A673 (cell line): ENCODE measurements at regions not wholly inside any gene's neighbourhood (a gene's known extent, or its start where the extent isn't known, plus 50 kb on each side); places are given as distances from the start of the nearest gene placed in this dataset.

Experiments
- BruUV-seq: library from RNA; stranded (reverse); fragments of 400-500 nt; replicated peaks from 2 replicates; lab custom pipeline; 2021; lab: Mats Ljungman, UMichigan
- CTCF ChIA-PET: fragments of 300-600 bp; sonication (Branson Sonifier 250); formaldehyde crosslinking; loops from one replicate; lab custom pipeline; 2022; ENCODE audit warnings: antibody characterized with exemption; lab: Charles Lee
- POLR2A ChIA-PET: fragments of 300-600 bp; sonication (Branson Sonifier 250); formaldehyde crosslinking; loops from one replicate; lab custom pipeline; 2022; ENCODE audit warnings: antibody characterized with exemption; ENCODE audit not compliant: low non-redundant PET; lab: Charles Lee
- DNase-seq: peaks from one replicate; pipeline ENCODE4 v3.0.0-alpha.2; 2015; ENCODE audit warnings: low spot score
- H3K27ac ChIP-seq: fragments of 200-600 bp; sonication (generic); 2 replicates; pipeline ENCODE4 v1.5.1; 2016; ENCODE audit warnings: mixed run types, low read depth, mild to moderate bottlenecking, mixed read lengths, antibody characterized with exemption, low read length; ENCODE audit not compliant: poor library complexity, severe bottlenecking
- H3K27me3 ChIP-seq: fragments of 200-600 bp; sonication (generic); replicated peaks from 2 replicates; pipeline ENCODE4 v1.6.1; 2017; ENCODE audit warnings: mixed run types, low read depth, mild to moderate bottlenecking, mixed read lengths, antibody characterized with exemption, low read length; ENCODE audit not compliant: insufficient read depth, poor library complexity
- H3K36me3 ChIP-seq: fragments of 200-600 bp; sonication (generic); 2 replicates; pipeline ENCODE4 v1.6.1; 2016; ENCODE audit warnings: mixed run types, mild to moderate bottlenecking, mixed read lengths, antibody characterized with exemption, low read length; ENCODE audit not compliant: insufficient read depth, poor library complexity, severe bottlenecking
- H3K4me1 ChIP-seq: fragments of 200-600 bp; sonication (generic); 2 replicates; pipeline ENCODE4 v1.6.1; 2017; ENCODE audit warnings: mixed run types, mild to moderate bottlenecking, mixed read lengths, antibody characterized with exemption, low read length; ENCODE audit not compliant: insufficient read depth, poor library complexity, severe bottlenecking
- H3K4me3 ChIP-seq: fragments of 200-600 bp; sonication (generic); 2 replicates; pipeline ENCODE4 v1.5.1; 2016; ENCODE audit warnings: low read depth, mixed run types, mild to moderate bottlenecking, mixed read lengths, low read length; ENCODE audit not compliant: poor library complexity, severe bottlenecking
- H3K9me3 ChIP-seq: fragments of 200-600 bp; sonication (generic); 2 replicates; pipeline ENCODE4 v1.6.1; 2016; ENCODE audit warnings: mixed run types, low read depth, mild to moderate bottlenecking, mixed read lengths, antibody characterized with exemption, low read length; ENCODE audit not compliant: poor library complexity, severe bottlenecking
- EZH2 ChIP-seq: fragments of 200-600 bp; sonication (generic); IDR thresholded peaks from 2 replicates; pipeline ENCODE4 v1.6.1; 2017; ENCODE audit warnings: borderline replicate concordance, low read depth, mild to moderate bottlenecking, mixed read lengths, antibody characterized with exemption, low read length; ENCODE audit not compliant: poor library complexity, severe bottlenecking
- intact Hi-C: fragments of 100-400 bp; cut with micrococcal nuclease; formaldehyde crosslinking; loops from one replicate; pipeline ENCODE4 v1.10.0; 2022; ENCODE audit not compliant: unreplicated experiment
- TF ChIP-seq, protein P1 (sequence below): fragments of 300-800, 200-600 bp; sonication (generic); conservative IDR thresholded peaks from 2 replicates; pipeline ENCODE4 v1.5.1; 2017; ENCODE audit warnings: low read depth, mild to moderate bottlenecking, antibody characterized with exemption, low read length, moderate library complexity, mixed read lengths

DNA sequence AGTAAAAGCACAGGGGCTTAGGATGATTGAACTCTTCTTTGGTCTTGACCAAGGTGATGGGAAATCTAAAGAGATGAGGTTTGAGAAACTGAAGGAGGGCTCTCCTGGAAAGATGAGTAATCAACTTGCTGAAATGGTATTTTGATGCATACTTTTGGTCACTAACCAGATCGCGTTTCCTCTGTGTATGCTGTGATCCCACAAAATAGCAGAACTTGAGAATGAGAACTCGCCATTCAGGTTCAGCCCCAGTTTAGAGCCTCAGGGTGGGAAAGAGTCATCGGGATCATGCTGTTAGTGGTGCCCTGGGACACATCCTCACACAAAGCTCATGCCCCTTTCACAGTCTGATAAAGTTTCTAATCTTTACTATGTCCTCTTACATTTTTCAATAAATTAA, 488.8 kb downstream of the ETNK1 start:
- Histone ChIP-seq H3K9me3 (no peaks in the 10 kb centered on the region), H3K36me3 (no peaks in the 10 kb centered on the region), H3K4me3 (no peak overlapping the region), H3K27me3 (no peaks in the 10 kb centered on the region), H3K27ac (no peak overlapping the region), H3K4me1 (no peaks in the 10 kb centered on the region)
- DNase-seq: no peak
- intact Hi-C loops: no loop called here
- ChIA-PET CTCF (no interaction called here), POLR2A (no interaction called here)
- TF ChIP-seq, protein P1, sequence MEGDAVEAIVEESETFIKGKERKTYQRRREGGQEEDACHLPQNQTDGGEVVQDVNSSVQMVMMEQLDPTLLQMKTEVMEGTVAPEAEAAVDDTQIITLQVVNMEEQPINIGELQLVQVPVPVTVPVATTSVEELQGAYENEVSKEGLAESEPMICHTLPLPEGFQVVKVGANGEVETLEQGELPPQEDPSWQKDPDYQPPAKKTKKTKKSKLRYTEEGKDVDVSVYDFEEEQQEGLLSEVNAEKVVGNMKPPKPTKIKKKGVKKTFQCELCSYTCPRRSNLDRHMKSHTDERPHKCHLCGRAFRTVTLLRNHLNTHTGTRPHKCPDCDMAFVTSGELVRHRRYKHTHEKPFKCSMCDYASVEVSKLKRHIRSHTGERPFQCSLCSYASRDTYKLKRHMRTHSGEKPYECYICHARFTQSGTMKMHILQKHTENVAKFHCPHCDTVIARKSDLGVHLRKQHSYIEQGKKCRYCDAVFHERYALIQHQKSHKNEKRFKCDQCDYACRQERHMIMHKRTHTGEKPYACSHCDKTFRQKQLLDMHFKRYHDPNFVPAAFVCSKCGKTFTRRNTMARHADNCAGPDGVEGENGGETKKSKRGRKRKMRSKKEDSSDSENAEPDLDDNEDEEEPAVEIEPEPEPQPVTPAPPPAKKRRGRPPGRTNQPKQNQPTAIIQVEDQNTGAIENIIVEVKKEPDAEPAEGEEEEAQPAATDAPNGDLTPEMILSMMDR: no peak
- TF ChIP-seq EZH2: no peak
- BruUV-seq: no TSS peak

GRCh38 chr12:23115984-23116383, 491.0 kb downstream of the ETNK1 start:
- Histone ChIP-seq H3K36me3 (no peaks in the 10 kb centered on the region), H3K4me3 (no peak overlapping the region), H3K27me3 (no peaks in the 10 kb centered on the region), H3K27ac (no peak overlapping the region), H3K4me1 (no peaks in the 10 kb centered on the region), H3K9me3 (no peaks in the 10 kb centered on the region)
- POLR2A ChIA-PET: no interaction called here
- BruUV-seq: no TSS peak
- TF ChIP-seq, protein P1: no peak
- no peak for TF ChIP-seq EZH2
- DNase-seq: no peak
- CTCF ChIA-PET: no interaction called here
- intact Hi-C loops: no loop called here

GRCh38 chr12:23126794-23127193, 501.8 kb downstream of the ETNK1 start:
- no peak for TF ChIP-seq EZH2
- TF ChIP-seq, protein P1: no peak
- CTCF ChIA-PET: no interaction called here
- Histone ChIP-seq H3K9me3 (no peaks in the 10 kb centered on the region), H3K27ac (no peak overlapping the region), H3K27me3 (no peaks in the 10 kb centered on the region), H3K36me3 (no peaks in the 10 kb centered on the region), H3K4me3 (no peak overlapping the region), H3K4me1 (no peaks in the 10 kb centered on the region)
- intact Hi-C loops: no loop called here
- POLR2A ChIA-PET: no interaction called here
- no TSS peak for BruUV-seq
- DNase-seq: no peak
